Right lobe of liver (tissue), 6 donors: ENCODE measurements at regions not wholly inside any gene's neighbourhood (a gene's known extent, or its start where the extent isn't known, plus 50 kb on each side); places are given as distances from the start of the nearest gene placed in this dataset.

ENCODE experiments used
- ATAC-seq, 4 donors: fragments of 200-7000 bp; cut with Tn5 transposase; one replicate each; pipeline ENCODE4 v1.9.1; 2020; ENCODE audit warnings: mild to moderate bottlenecking in 4 of 4, moderate library complexity in 4 of 4
- DNase-seq, 3 donors: peaks; one replicate each; pipeline ENCODE4 v3.0.0-alpha.2; 2020
- H3K27ac ChIP-seq, 3 donors: fragments of 200-600 bp; one replicate each; pipeline ENCODE4 v1.8.0; 2022
- H3K27me3 ChIP-seq, 2 donors: fragments of 200-600 bp; one replicate each; pipeline ENCODE4 v1.8.0; 2022
- H3K36me3 ChIP-seq, 4 donors: fragments of 200-600 bp; sonication (generic) in 1 of 4; one replicate each; pipeline versions ENCODE4 v1.5.1 to v1.8.0; 2017 to 2022; ENCODE audit warnings: control low read depth in 1 of 4
- H3K4me1 ChIP-seq, 4 donors: fragments of 200-600 bp; sonication (generic) in 1 of 4; one replicate each; pipeline versions ENCODE4 v1.5.1 to v1.8.0; 2017 to 2022; ENCODE audit warnings: control low read depth in 1 of 4
- H3K4me3 ChIP-seq, 3 donors: fragments of 200-600 bp; one replicate each; pipeline ENCODE4 v1.8.0; 2022
- H3K9me3 ChIP-seq, 4 donors: fragments of 200-600 bp; sonication (generic) in 1 of 4; one replicate each; pipeline versions ENCODE4 v1.5.1 to v1.8.0; 2017 to 2022; ENCODE audit warnings: control low read depth in 1 of 4
- POLR2A ChIP-seq: fragments of 450-650 bp; IDR thresholded peaks from one replicate; pipeline ENCODE4 v1.6.1; 2017; ENCODE audit warnings: antibody characterized with exemption, mild to moderate bottlenecking
- WGBS: methylation state at CpG from one replicate; pipeline ENCODE4 v1.1.6; 2018; ENCODE audit warnings: low coverage, low lambda C conversion rate; ENCODE audit not compliant: insufficient coverage; ENCODE audit errors: missing lambda C conversion rate; 5-methylcytosine and 5-hydroxymethylcytosine counted together
- intact Hi-C, 2 donors: fragments of 100-400 bp; cut with DNase I; formaldehyde crosslinking; loops; one replicate each; pipeline versions ENCODE4 v1.11.2 to v1.14.1; 2022
- TF ChIP-seq, protein P1 (sequence below), 4 donors: fragments of 200-600 bp in 3 of 4; fragments of 450-650 bp in 1 of 4; IDR thresholded peaks; one replicate each; pipeline versions ENCODE4 v1.5.1 to v1.8.0; 2016 to 2022; ENCODE audit warnings: antibody characterized with exemption in 4 of 4, mild to moderate bottlenecking in 2 of 4
- donor health status: DM: no; HTN: yes; CAD: no.
- donor health status: DM: no; HTN: no; CAD: no.
- donor health status: DM: no; HTN: no; CAD: no.
- donor health status: DM: no; HTN: yes; CAD: no.
- donor health status: DM: no; HTN: yes; CAD: no.

GRCh38 chr2:186405842-186406241 is 80.2 kb upstream of the ZC3H15 start:
- H3K27me3 ChIP-seq: no peaks in the 10 kb centered on the region
- no peak overlapping the region for H3K27ac ChIP-seq
- intact Hi-C loops: no loop called here
- H3K36me3 ChIP-seq: no peaks in the 10 kb centered on the region
- no peaks in the 10 kb centered on the region for H3K9me3 ChIP-seq
- H3K4me3 ChIP-seq: no peak overlapping the region
- TF ChIP-seq, protein P1, sequence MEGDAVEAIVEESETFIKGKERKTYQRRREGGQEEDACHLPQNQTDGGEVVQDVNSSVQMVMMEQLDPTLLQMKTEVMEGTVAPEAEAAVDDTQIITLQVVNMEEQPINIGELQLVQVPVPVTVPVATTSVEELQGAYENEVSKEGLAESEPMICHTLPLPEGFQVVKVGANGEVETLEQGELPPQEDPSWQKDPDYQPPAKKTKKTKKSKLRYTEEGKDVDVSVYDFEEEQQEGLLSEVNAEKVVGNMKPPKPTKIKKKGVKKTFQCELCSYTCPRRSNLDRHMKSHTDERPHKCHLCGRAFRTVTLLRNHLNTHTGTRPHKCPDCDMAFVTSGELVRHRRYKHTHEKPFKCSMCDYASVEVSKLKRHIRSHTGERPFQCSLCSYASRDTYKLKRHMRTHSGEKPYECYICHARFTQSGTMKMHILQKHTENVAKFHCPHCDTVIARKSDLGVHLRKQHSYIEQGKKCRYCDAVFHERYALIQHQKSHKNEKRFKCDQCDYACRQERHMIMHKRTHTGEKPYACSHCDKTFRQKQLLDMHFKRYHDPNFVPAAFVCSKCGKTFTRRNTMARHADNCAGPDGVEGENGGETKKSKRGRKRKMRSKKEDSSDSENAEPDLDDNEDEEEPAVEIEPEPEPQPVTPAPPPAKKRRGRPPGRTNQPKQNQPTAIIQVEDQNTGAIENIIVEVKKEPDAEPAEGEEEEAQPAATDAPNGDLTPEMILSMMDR (IDR thresholded peaks at IDR 0.05): no peak
- no peak for TF ChIP-seq POLR2A
- ATAC-seq (no peak), DNase-seq (no peak)
- no peaks in the 10 kb centered on the region for H3K4me1 ChIP-seq

DNA sequence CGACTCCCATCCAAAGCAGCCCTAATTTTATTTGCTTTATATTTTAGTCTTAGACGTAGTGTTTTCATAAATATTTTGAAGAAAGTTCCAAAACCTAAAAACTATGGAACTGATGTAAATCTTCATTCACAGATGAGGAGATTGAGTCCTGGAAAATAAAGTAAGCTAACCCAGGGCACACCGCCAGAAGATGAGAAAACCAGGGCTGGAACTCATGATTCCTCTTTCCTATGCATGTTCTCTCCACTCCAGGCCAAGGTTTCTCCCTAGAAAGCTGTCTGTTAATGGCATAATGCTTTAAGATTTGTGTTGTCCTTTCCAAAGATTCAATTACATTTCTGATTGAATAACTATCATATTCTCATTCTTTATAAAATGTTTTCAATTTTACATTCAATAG is 78.4 kb upstream of the ZC3H15 start:
- 97% methylated on average over 3 of the region's 3 CpGs for WGBS
- TF ChIP-seq, protein P1 (IDR thresholded peaks at IDR 0.05): no peak
- TF ChIP-seq POLR2A: no peak

DNA sequence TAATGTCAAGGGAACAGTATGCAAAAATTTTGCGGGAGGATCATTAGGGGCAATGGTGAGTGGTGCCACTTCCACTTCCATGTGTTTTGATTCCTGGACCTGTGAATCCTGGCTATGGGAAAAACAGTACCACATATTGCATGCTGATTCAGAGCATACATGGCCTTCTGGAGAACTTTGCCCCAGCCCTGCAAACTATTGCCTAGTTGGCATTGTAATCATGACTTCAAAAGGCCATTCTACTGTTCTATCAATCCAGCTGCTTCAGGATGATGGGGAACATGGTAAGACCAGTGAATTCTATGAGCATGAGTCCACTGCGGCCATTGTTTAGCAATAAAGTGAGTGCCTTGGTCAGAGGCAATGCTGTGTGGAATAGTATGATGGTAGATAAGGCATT is 75.3 kb upstream of the ZC3H15 start:
- Histone ChIP-seq H3K27me3 (no peaks in the 10 kb centered on the region), H3K9me3 (no peaks in the 10 kb centered on the region), H3K36me3 (no peaks in the 10 kb centered on the region), H3K27ac (no peak overlapping the region), H3K4me1 (no peaks in the 10 kb centered on the region), H3K4me3 (no peak overlapping the region)
- peak in 1 of 4 donors; percentile 34 for ATAC-seq
- intact Hi-C loops: no loop called here
- WGBS: 100% methylated on average over 1 of the region's 2 CpGs
- TF ChIP-seq, protein P1 (IDR thresholded peaks at IDR 0.05): no peak
- TF ChIP-seq POLR2A: no peak
- no peak for DNase-seq

More for the DNA sequence above, 78.4 kb upstream of the ZC3H15 start:
- ATAC-seq (no peak), DNase-seq (no peak)
- no peaks in the 10 kb centered on the region for H3K36me3 ChIP-seq
- intact Hi-C loops: no loop called here
- no peak overlapping the region for H3K4me3 ChIP-seq
- no peaks in the 10 kb centered on the region for H3K4me1 ChIP-seq
- no peaks in the 10 kb centered on the region for H3K27me3 ChIP-seq
- H3K9me3 ChIP-seq: no peaks in the 10 kb centered on the region
- no peak overlapping the region for H3K27ac ChIP-seq

- ATAC-seq (peak in 1 of 4 donors; percentile 23), DNase-seq (no peak)
- no peak overlapping the region for H3K4me3 ChIP-seq
- intact Hi-C loops: no loop called here
- H3K27me3 ChIP-seq: no peaks in the 10 kb centered on the region
- TF ChIP-seq, protein P1 (IDR thresholded peaks at IDR 0.05): no peak
- TF ChIP-seq POLR2A: no peak
- 65% methylated on average over 3 of the region's 3 CpGs for WGBS
- no peaks in the 10 kb centered on the region for H3K36me3 ChIP-seq
- H3K27ac ChIP-seq: no peak overlapping the region
- H3K4me1 ChIP-seq: no peaks in the 10 kb centered on the region
- H3K9me3 ChIP-seq: no peaks in the 10 kb centered on the region
These were observed 63.8 kb upstream of the ZC3H15 start for GRCh38 chr2:186422226-186422625.

GRCh38 chr2:186423481-186423880 is 62.6 kb upstream of the ZC3H15 start:
- Histone ChIP-seq H3K9me3 (no peaks in the 10 kb centered on the region), H3K4me1 (peaks cover 0 to 6% (median 0%) of the 10 kb centered on the region in 4 donors), H3K4me3 (no peak overlapping the region), H3K36me3 (no peaks in the 10 kb centered on the region), H3K27ac (no peak overlapping the region), H3K27me3 (no peaks in the 10 kb centered on the region)
- DNase-seq (no peak), ATAC-seq (no peak)
- TF ChIP-seq, protein P1 (IDR thresholded peaks at IDR 0.05): no peak
- no peak for TF ChIP-seq POLR2A
- 91% methylated on average over 2 of the region's 2 CpGs for WGBS
- intact Hi-C loops: no loop called here
